Spleen (tissue), 11 donors: ENCODE measurements at regions not wholly inside any gene's neighbourhood (a gene's known extent, or its start where the extent isn't known, plus 50 kb on each side); places are given as distances from the start of the nearest gene placed in this dataset.

ENCODE experiments used
- DNase-seq: peaks from one replicate; pipeline ENCODE4 v3.0.0-alpha.2; 2020
- H3K27ac ChIP-seq, 8 donors: fragments of 200-600 bp; sonication (generic) in 7 of 8; 1 replicate in 4 of 8; 2 replicates in 4 of 8; pipeline versions ENCODE4 v1.5.0 to v1.8.0; 2016 to 2021; ENCODE audit warnings: inconsistent platforms in 4 of 8, mild to moderate bottlenecking in 4 of 8, moderate library complexity in 1 of 8
- H3K27me3 ChIP-seq, 7 donors: fragments of 200-600 bp; sonication (generic) in 6 of 7; replicated peaks in 1 of 7; 1 replicate in 4 of 7; 2 replicates in 3 of 7; pipeline versions ENCODE4 v1.5.0 to v1.8.0; 2016 to 2021; ENCODE audit warnings: inconsistent platforms in 3 of 7, mild to moderate bottlenecking in 1 of 7
- H3K36me3 ChIP-seq, 6 donors: fragments of 200-600 bp; sonication (generic) in 5 of 6; 1 replicate in 4 of 6; 2 replicates in 2 of 6; pipeline versions ENCODE4 v1.5.0 to v1.8.0; 2016 to 2021; ENCODE audit warnings: inconsistent platforms in 2 of 6
- H3K4me1 ChIP-seq, 6 donors: fragments of 200-600 bp; sonication (generic) in 5 of 6; 1 replicate in 3 of 6; 2 replicates in 3 of 6; pipeline versions ENCODE4 v1.5.0 to v1.8.0; 2016 to 2021; ENCODE audit warnings: inconsistent platforms in 3 of 6
- H3K4me3 ChIP-seq, 8 donors: fragments of 200-600 bp; sonication (generic) in 7 of 8; 1 replicate in 4 of 8; 2 replicates in 4 of 8; pipeline versions ENCODE4 v1.5.0 to v1.8.0; 2016 to 2021; ENCODE audit warnings: inconsistent platforms in 4 of 8, mild to moderate bottlenecking in 4 of 8, moderate library complexity in 2 of 8
- H3K9me3 ChIP-seq, 8 donors: fragments of 200-600 bp; sonication (generic) in 7 of 8; 1 replicate in 4 of 8; 2 replicates in 4 of 8; pipeline versions ENCODE4 v1.5.0 to v1.8.0; 2016 to 2021; ENCODE audit warnings: inconsistent platforms in 4 of 8
- CTCF ChIP-seq, 11 experiments: fragments of 200-600 bp in 7 of 11; fragments of 450-650 bp in 4 of 11; sonication (generic) in 4 of 11; IDR thresholded peaks in 8 of 11; conservative IDR thresholded peaks in 3 of 11; 1 replicate in 7 of 11; 2 replicates in 4 of 11; pipeline versions ENCODE4 v1.4.0 to v1.8.0; 2016 to 2021; ENCODE audit warnings: antibody characterized with exemption in 11 of 11, inconsistent platforms in 4 of 11, mild to moderate bottlenecking in 1 of 11
- POLR2A ChIP-seq, 3 donors: fragments of 450-650 bp; IDR thresholded peaks; one replicate each; pipeline ENCODE4 v1.5.1; 2017; ENCODE audit warnings: antibody characterized with exemption in 3 of 3, mild to moderate bottlenecking in 1 of 3
- POLR2AphosphoS5 ChIP-seq, 3 donors: sonication (generic); formaldehyde crosslinking; IDR thresholded peaks; one replicate each; pipeline ENCODE4 v1.5.1; 2017; ENCODE audit warnings: antibody characterized with exemption in 3 of 3
- WGBS, 5 donors: extraction: QIAGEN DNeasy Blood & Tissue Kit in 3 of 5; methylation state at CpG; one replicate each; pipeline versions ENCODE4 v1.1.5 to v1.1.7; 2013 to 2018; 5-methylcytosine and 5-hydroxymethylcytosine counted together
- intact Hi-C: fragments of 100-400 bp; cut with DNase I; formaldehyde crosslinking; loops from one replicate; pipeline ENCODE4 v1.15.0; 2023; ENCODE audit warnings: low total_unique reads
- donor health status: healthy with polysubstance abuse.
- donor health status: DM: no; HTN: no; CAD: no; lungs with moderate emphysema.
- donor health status: DM: no; HTN: no; CAD: no.
- donor health status: Bipolar disorder and iron deficiency.
- donor health status: healthy.
- donor health status: DM: no; HTN: no; CAD: no.
- donor health status: DM: yes; HTN: yes; CAD: no.

- Histone ChIP-seq H3K36me3 (no peaks in the 10 kb centered on the region), H3K4me3 (peak overlapping the region in 2 of 8 donors; percentile 8 to 47), H3K9me3 (no peaks in the 10 kb centered on the region), H3K27ac (peak overlapping the region; percentile 10 to 88 (median 81)), H3K27me3 (no peaks in the 10 kb centered on the region), H3K4me1 (peaks cover 14 to 62% (median 44%) of the 10 kb centered on the region in 6 donors)
- intact Hi-C loops: no loop called here
- TF ChIP-seq POLR2AphosphoS5 (IDR thresholded peaks at IDR 0.05): peak; percentile 54 to 63 (median 59)
- TF ChIP-seq POLR2A (IDR thresholded peaks at IDR 0.05): no peak
- TF ChIP-seq CTCF (IDR thresholded peaks at IDR 0.05 in 8 of 11, conservative IDR thresholded peaks at IDR 0.05 in 3 of 11): peak in 1 of 11 experiments; percentile 11
- WGBS, 5 donors: 4 to 12% (median 10%) methylated on average over 12 of the region's 12 CpGs
- peak; percentile 78 for DNase-seq
Measured at GRCh38 chr20:50338479-50339391, 148.1 kb downstream of the CEBPB start.

- Histone ChIP-seq H3K27me3 (no peaks in the 10 kb centered on the region), H3K36me3 (no peaks in the 10 kb centered on the region), H3K4me1 (peaks cover 14 to 68% (median 44%) of the 10 kb centered on the region in 6 donors), H3K9me3 (no peaks in the 10 kb centered on the region), H3K27ac (peak overlapping the region; percentile 10 to 88 (median 81)), H3K4me3 (peak overlapping the region in 1 of 8 donors; percentile 47)
- TF ChIP-seq CTCF (IDR thresholded peaks at IDR 0.05 in 8 of 11, conservative IDR thresholded peaks at IDR 0.05 in 3 of 11) (no peak), POLR2A (IDR thresholded peaks at IDR 0.05) (no peak), POLR2AphosphoS5 (IDR thresholded peaks at IDR 0.05) (no peak)
- intact Hi-C loops: no loop called here
- DNase-seq: peak; percentile 55
- WGBS, 5 donors: 38 to 48% (median 46%) methylated on average over 3 of the region's 3 CpGs
Measured at GRCh38 chr20:50339466-50339901, 148.9 kb downstream of the CEBPB start.

- TF ChIP-seq CTCF (IDR thresholded peaks at IDR 0.05 in 8 of 11, conservative IDR thresholded peaks at IDR 0.05 in 3 of 11) (no peak), POLR2AphosphoS5 (IDR thresholded peaks at IDR 0.05) (no peak), POLR2A (IDR thresholded peaks at IDR 0.05) (no peak)
- Histone ChIP-seq H3K4me1 (peaks cover 14 to 79% (median 50%) of the 10 kb centered on the region in 6 donors), H3K9me3 (no peaks in the 10 kb centered on the region), H3K27ac (peak overlapping the region in 7 of 8 donors; percentile 70 to 88 (median 82)), H3K27me3 (peaks cover 0 to 3% (median 0%) of the 10 kb centered on the region in 7 donors), H3K36me3 (no peaks in the 10 kb centered on the region), H3K4me3 (no peak overlapping the region)
- DNase-seq: no peak
- 75 to 89% (median 78%) methylated on average over 6 to 7 of the region's 7 CpGs for WGBS, 5 donors
- intact Hi-C loops: no loop called here
Measured at GRCh38 chr20:50340541-50340940, 149.9 kb downstream of the CEBPB start.

- Histone ChIP-seq H3K4me3 (no peak overlapping the region), H3K4me1 (peaks cover 19 to 84% (median 55%) of the 10 kb centered on the region in 6 donors), H3K36me3 (no peaks in the 10 kb centered on the region), H3K27ac (peak overlapping the region in 7 of 8 donors; percentile 70 to 88 (median 82)), H3K9me3 (no peaks in the 10 kb centered on the region), H3K27me3 (peaks cover 0 to 8% (median 0%) of the 10 kb centered on the region in 7 donors)
- intact Hi-C loops: no loop called here
- 75 to 93% (median 83%) methylated on average over 9 of the region's 9 CpGs for WGBS, 5 donors
- TF ChIP-seq POLR2AphosphoS5 (IDR thresholded peaks at IDR 0.05): no peak
- TF ChIP-seq CTCF (IDR thresholded peaks at IDR 0.05 in 8 of 11, conservative IDR thresholded peaks at IDR 0.05 in 3 of 11): no peak
- no peak for TF ChIP-seq POLR2A (IDR thresholded peaks at IDR 0.05)
- no peak for DNase-seq
Measured at GRCh38 chr20:50341050-50341449, 150.4 kb downstream of the CEBPB start.
